ENCODE measurements at regions not wholly inside any gene's neighbourhood (a gene's known extent, or its start where the extent isn't known, plus 50 kb on each side); places are given as distances from the start of the nearest gene placed in this dataset.

DNA sequence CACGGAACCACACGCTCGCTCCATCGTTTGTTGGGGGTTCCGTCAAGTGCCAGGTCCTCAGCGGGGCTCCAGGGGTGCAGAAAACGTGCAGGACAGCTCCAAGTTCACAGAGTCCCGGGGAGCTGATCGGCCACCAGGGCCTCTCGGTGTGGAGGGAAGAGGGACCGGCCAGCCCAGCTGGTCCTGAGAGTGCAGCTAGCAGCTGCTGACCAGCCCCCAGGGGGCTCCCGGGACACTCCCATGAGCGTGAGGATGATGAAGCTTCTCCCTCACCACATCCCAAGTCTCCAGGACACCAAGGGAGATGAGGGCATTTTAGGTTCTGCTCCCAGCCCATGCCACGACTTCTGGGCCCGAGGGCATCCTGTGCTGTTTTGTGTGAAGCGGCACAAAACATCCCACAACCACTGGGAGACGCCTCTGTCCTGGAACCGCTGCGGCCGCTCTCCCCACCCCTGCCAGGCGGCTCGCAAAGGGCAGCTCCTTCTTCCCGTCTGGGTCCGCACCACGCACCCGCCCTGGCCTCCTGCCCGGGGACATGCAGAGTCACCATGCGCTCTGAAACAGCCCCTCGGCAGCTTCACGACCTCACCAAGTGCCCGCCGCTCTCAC is 67.5 kb upstream of the IRX4 start:
- no peaks in the 10 kb centered on the region; the same call in 1 of the 2 replicates for H3F3A ChIP-seq (replicated peaks; ENCODE audit: low read depth)
- Mint-ChIP-seq H3K4me1 (peaks cover 34% of the 10 kb centered on the region), H3K4me3 (no peak overlapping the region), H3K27ac (no peak overlapping the region), H3K9me3 (peaks cover 6% of the 10 kb centered on the region; the same call in 2 of the 3 replicates), H3K36me3 (ENCODE audit: low read depth) (peaks cover 5% of the 10 kb centered on the region; the same call in 2 of the 3 replicates), H3K27me3 (ENCODE audit: insufficient read depth, low read depth, poor library complexity) (peaks cover 5% of the 10 kb centered on the region)
- no peaks in the 10 kb centered on the region for H3K27me3 ChIP-seq (ENCODE audit: insufficient read depth)
- H3K36me3 ChIP-seq (ENCODE audit: insufficient read depth), result no peaks in the 10 kb centered on the region
- DNase-seq (ENCODE audit: low spot score) (no peak), ATAC-seq (no peak; the same call in 2 of the 3 replicates)
- H3K4me1 ChIP-seq (ENCODE audit: insufficient read depth), result peaks cover 9% of the 10 kb centered on the region
- H4K20me1 ChIP-seq (replicated peaks; ENCODE audit: insufficient read depth), result no peaks in the 10 kb centered on the region
- no peak overlapping the region for H3K27ac ChIP-seq (ENCODE audit: low read depth)
- no peak overlapping the region for H2AFZ ChIP-seq
- TF ChIP-seq STAT1 (IDR thresholded peaks at IDR 0.05; ENCODE audit: unreplicated experiment), result no peak
- no peak for TF ChIP-seq ZNF331 (CRISPR knock-in tag; IDR thresholded peaks at IDR 0.05; ENCODE audit: low read depth)
- TF ChIP-seq, protein P1, sequence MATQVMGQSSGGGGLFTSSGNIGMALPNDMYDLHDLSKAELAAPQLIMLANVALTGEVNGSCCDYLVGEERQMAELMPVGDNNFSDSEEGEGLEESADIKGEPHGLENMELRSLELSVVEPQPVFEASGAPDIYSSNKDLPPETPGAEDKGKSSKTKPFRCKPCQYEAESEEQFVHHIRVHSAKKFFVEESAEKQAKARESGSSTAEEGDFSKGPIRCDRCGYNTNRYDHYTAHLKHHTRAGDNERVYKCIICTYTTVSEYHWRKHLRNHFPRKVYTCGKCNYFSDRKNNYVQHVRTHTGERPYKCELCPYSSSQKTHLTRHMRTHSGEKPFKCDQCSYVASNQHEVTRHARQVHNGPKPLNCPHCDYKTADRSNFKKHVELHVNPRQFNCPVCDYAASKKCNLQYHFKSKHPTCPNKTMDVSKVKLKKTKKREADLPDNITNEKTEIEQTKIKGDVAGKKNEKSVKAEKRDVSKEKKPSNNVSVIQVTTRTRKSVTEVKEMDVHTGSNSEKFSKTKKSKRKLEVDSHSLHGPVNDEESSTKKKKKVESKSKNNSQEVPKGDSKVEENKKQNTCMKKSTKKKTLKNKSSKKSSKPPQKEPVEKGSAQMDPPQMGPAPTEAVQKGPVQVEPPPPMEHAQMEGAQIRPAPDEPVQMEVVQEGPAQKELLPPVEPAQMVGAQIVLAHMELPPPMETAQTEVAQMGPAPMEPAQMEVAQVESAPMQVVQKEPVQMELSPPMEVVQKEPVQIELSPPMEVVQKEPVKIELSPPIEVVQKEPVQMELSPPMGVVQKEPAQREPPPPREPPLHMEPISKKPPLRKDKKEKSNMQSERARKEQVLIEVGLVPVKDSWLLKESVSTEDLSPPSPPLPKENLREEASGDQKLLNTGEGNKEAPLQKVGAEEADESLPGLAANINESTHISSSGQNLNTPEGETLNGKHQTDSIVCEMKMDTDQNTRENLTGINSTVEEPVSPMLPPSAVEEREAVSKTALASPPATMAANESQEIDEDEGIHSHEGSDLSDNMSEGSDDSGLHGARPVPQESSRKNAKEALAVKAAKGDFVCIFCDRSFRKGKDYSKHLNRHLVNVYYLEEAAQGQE (IDR thresholded peaks at IDR 0.05; ENCODE audit: unreplicated experiment), result no peak
- no peak for TF ChIP-seq EZH2phosphoT487 (IDR thresholded peaks at IDR 0.05; ENCODE audit: unreplicated experiment)
- TF ChIP-seq CREB1 (CRISPR knock-in tag; IDR thresholded peaks at IDR 0.05; ENCODE audit: low read depth), result no peak
- TF ChIP-seq NANOG (IDR thresholded peaks at IDR 0.05; ENCODE audit: borderline replicate concordance), result no peak
- no peak for TF ChIP-seq ZNF114 (CRISPR knock-in tag; IDR thresholded peaks at IDR 0.05)
- TF ChIP-seq EZH2 (IDR thresholded peaks at IDR 0.05; ENCODE audit: low read depth, unreplicated experiment), result no peak
- TF ChIP-seq, protein P2, sequence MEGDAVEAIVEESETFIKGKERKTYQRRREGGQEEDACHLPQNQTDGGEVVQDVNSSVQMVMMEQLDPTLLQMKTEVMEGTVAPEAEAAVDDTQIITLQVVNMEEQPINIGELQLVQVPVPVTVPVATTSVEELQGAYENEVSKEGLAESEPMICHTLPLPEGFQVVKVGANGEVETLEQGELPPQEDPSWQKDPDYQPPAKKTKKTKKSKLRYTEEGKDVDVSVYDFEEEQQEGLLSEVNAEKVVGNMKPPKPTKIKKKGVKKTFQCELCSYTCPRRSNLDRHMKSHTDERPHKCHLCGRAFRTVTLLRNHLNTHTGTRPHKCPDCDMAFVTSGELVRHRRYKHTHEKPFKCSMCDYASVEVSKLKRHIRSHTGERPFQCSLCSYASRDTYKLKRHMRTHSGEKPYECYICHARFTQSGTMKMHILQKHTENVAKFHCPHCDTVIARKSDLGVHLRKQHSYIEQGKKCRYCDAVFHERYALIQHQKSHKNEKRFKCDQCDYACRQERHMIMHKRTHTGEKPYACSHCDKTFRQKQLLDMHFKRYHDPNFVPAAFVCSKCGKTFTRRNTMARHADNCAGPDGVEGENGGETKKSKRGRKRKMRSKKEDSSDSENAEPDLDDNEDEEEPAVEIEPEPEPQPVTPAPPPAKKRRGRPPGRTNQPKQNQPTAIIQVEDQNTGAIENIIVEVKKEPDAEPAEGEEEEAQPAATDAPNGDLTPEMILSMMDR (conservative IDR thresholded peaks at IDR 0.05; ENCODE audit: low read depth in 2 of 2), result no peak
- TF ChIP-seq, protein P3, sequence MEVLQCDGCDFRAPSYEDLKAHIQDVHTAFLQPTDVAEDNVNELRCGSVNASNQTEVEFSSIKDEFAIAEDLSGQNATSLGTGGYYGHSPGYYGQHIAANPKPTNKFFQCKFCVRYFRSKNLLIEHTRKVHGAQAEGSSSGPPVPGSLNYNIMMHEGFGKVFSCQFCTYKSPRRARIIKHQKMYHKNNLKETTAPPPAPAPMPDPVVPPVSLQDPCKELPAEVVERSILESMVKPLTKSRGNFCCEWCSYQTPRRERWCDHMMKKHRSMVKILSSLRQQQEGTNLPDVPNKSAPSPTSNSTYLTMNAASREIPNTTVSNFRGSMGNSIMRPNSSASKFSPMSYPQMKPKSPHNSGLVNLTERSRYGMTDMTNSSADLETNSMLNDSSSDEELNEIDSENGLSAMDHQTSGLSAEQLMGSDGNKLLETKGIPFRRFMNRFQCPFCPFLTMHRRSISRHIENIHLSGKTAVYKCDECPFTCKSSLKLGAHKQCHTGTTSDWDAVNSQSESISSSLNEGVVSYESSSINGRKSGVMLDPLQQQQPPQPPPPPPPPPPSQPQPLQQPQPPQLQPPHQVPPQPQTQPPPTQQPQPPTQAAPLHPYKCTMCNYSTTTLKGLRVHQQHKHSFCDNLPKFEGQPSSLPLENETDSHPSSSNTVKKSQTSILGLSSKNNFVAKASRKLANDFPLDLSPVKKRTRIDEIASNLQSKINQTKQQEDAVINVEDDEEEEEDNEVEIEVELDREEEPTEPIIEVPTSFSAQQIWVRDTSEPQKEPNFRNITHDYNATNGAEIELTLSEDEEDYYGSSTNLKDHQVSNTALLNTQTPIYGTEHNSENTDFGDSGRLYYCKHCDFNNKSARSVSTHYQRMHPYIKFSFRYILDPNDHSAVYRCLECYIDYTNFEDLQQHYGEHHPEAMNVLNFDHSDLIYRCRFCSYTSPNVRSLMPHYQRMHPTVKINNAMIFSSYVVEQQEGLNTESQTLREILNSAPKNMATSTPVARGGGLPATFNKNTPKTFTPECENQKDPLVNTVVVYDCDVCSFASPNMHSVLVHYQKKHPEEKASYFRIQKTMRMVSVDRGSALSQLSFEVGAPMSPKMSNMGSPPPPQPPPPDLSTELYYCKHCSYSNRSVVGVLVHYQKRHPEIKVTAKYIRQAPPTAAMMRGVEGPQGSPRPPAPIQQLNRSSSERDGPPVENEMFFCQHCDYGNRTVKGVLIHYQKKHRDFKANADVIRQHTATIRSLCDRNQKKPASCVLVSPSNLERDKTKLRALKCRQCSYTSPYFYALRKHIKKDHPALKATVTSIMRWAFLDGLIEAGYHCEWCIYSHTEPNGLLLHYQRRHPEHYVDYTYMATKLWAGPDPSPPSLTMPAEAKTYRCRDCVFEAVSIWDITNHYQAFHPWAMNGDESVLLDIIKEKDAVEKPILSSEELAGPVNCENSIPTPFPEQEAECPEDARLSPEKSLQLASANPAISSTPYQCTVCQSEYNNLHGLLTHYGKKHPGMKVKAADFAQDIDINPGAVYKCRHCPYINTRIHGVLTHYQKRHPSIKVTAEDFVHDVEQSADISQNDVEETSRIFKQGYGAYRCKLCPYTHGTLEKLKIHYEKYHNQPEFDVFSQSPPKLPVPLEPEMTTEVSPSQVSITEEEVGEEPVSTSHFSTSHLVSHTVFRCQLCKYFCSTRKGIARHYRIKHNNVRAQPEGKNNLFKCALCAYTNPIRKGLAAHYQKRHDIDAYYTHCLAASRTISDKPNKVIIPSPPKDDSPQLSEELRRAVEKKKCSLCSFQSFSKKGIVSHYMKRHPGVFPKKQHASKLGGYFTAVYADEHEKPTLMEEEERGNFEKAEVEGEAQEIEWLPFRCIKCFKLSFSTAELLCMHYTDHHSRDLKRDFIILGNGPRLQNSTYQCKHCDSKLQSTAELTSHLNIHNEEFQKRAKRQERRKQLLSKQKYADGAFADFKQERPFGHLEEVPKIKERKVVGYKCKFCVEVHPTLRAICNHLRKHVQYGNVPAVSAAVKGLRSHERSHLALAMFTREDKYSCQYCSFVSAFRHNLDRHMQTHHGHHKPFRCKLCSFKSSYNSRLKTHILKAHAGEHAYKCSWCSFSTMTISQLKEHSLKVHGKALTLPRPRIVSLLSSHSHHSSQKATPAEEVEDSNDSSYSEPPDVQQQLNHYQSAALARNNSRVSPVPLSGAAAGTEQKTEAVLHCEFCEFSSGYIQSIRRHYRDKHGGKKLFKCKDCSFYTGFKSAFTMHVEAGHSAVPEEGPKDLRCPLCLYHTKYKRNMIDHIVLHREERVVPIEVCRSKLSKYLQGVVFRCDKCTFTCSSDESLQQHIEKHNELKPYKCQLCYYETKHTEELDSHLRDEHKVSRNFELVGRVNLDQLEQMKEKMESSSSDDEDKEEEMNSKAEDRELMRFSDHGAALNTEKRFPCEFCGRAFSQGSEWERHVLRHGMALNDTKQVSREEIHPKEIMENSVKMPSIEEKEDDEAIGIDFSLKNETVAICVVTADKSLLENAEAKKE (CRISPR knock-in tag; IDR thresholded peaks at IDR 0.05), result no peak
- TF ChIP-seq JUNB (IDR thresholded peaks at IDR 0.05; ENCODE audit: unreplicated experiment), result no peak
- no peak for TF ChIP-seq POLR2AphosphoS5 (IDR thresholded peaks at IDR 0.05; ENCODE audit: low read depth)
- TF ChIP-seq, protein P4, sequence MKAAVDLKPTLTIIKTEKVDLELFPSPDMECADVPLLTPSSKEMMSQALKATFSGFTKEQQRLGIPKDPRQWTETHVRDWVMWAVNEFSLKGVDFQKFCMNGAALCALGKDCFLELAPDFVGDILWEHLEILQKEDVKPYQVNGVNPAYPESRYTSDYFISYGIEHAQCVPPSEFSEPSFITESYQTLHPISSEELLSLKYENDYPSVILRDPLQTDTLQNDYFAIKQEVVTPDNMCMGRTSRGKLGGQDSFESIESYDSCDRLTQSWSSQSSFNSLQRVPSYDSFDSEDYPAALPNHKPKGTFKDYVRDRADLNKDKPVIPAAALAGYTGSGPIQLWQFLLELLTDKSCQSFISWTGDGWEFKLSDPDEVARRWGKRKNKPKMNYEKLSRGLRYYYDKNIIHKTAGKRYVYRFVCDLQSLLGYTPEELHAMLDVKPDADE (IDR thresholded peaks at IDR 0.05), result no peak
- H3K4me3 ChIP-seq, result no peak overlapping the region
- H3K9me2 ChIP-seq (ENCODE audit: insufficient read depth), result no peaks in the 10 kb centered on the region
- H3K79me2 ChIP-seq (replicated peaks; ENCODE audit: insufficient read depth), result no peaks in the 10 kb centered on the region
- H3K4me2 ChIP-seq, result no peak overlapping the region

All from GM23338 (cell line).